HCT116 (cell line): ENCODE measurements at regions not wholly inside any gene's neighbourhood (a gene's known extent, or its start where the extent isn't known, plus 50 kb on each side); places are given as distances from the start of the nearest gene placed in this dataset.

ENCODE experiments used
- ATAC-seq: fragments of 200-7000 bp; cut with Tn5 transposase; 2 replicates; pipeline ENCODE4 v1.9.1; 2020; ENCODE audit warnings: mild to moderate bottlenecking, moderate library complexity
- BruUV-seq: library from RNA; stranded (reverse); fragments of 400-500 nt; replicated peaks from 2 replicates; lab custom pipeline; 2021; lab: Mats Ljungman, UMichigan
- CTCF ChIA-PET: fragments of 300-600 bp; sonication (Branson Sonifier 250); formaldehyde crosslinking; loops from one replicate; lab custom pipeline; 2021; ENCODE audit warnings: antibody characterized with exemption; lab: Charles Lee
- POLR2A ChIA-PET: fragments of 300-600, 350-600 bp; sonication (Branson Sonifier 250); formaldehyde crosslinking; loops from one replicate; lab custom pipeline; 2021; ENCODE audit warnings: antibody characterized with exemption; lab: Charles Lee
- RAD21 ChIA-PET, 2 experiments: fragments of 300-600 bp; sonication (Branson Sonifier 250); formaldehyde crosslinking; loops; one replicate each; lab custom pipeline; 2023; ENCODE audit warnings: low total read pairs in 2 of 2; ENCODE audit not compliant: uncharacterized antibody in 2 of 2, unreplicated experiment in 2 of 2, low non-redundant PET in 1 of 2; lab: Charles Lee
- DNase-seq: peaks from one replicate; pipeline ENCODE4 v3.0.0-alpha.2; 2010; ENCODE audit warnings: low read depth, low spot score
- H2AFZ ChIP-seq: fragments of 200-600 bp; shearing (Covaris generic), sonication (generic); 2 replicates; pipeline ENCODE4 v1.6.1; 2017; ENCODE audit warnings: low read depth, mixed run types, mixed read lengths, antibody characterized with exemption, low read length; ENCODE audit not compliant: poor library complexity, severe bottlenecking
- H3K27ac ChIP-seq: 2 replicates; pipeline ENCODE4 v1.5.1; 2012; ENCODE audit warnings: low read depth, low read length
- H3K27me3 ChIP-seq: fragments of 200-600 bp; sonication (generic); 2 replicates; pipeline ENCODE4 v1.6.1; 2016; ENCODE audit warnings: mixed run types, low read length, mixed read lengths; ENCODE audit not compliant: insufficient read depth
- H3K36me3 ChIP-seq, 2 experiments: fragments of 200-500 bp in 1 of 2; fragments of 200-600 bp in 1 of 2; sonication (Bioruptor generic) in 1 of 2; sonication (generic) in 1 of 2; 2 replicates each; pipeline versions ENCODE4 v1.5.1 to v1.6.1; 2014 to 2016; ENCODE audit warnings: low read length in 2 of 2, inconsistent platforms in 1 of 2, mixed read lengths in 1 of 2, mixed run types in 1 of 2; ENCODE audit not compliant: insufficient read depth in 2 of 2, control insufficient read depth in 1 of 2
- H3K4me1 ChIP-seq, 2 experiments: fragments of 200-600 bp in 1 of 2; sonication (generic) in 1 of 2; 2 replicates each; pipeline versions ENCODE4 v1.5.1 to v1.6.1; 2012 to 2017; ENCODE audit warnings: low read length in 2 of 2, inconsistent platforms in 1 of 2, mild to moderate bottlenecking in 1 of 2, mixed read lengths in 1 of 2, mixed run types in 1 of 2, moderate library complexity in 1 of 2; ENCODE audit not compliant: insufficient read depth in 2 of 2, control insufficient read depth in 1 of 2
- H3K4me2 ChIP-seq: fragments of 200-600 bp; sonication (generic); 2 replicates; pipeline ENCODE4 v1.6.1; 2017; ENCODE audit warnings: mixed run types, low read length, mixed read lengths
- H3K4me3 ChIP-seq, 2 experiments: fragments of 200-600 bp in 1 of 2; sonication (generic) in 1 of 2; replicated peaks in 1 of 2; 2 replicates each; pipeline ENCODE4 v1.5.1; 2011 to 2016; ENCODE audit warnings: low read length in 2 of 2, control low read depth in 1 of 2, low read depth in 1 of 2, mild to moderate bottlenecking in 1 of 2, mixed read lengths in 1 of 2, mixed run types in 1 of 2
- H3K79me2 ChIP-seq: fragments of 200-600 bp; sonication (generic); 2 replicates; pipeline ENCODE4 v1.6.1; 2017; ENCODE audit warnings: mild to moderate bottlenecking, mixed run types, low read length, moderate library complexity, mixed read lengths; ENCODE audit not compliant: insufficient read depth
- H3K9ac ChIP-seq: fragments of 200-600 bp; sonication (generic); 2 replicates; pipeline ENCODE4 v1.6.1; 2016; ENCODE audit warnings: low read length, mixed read lengths
- H3K9me2 ChIP-seq: fragments of 200-600 bp; sonication (generic), shearing (Covaris generic); 2 replicates; pipeline ENCODE4 v1.6.1; 2017; ENCODE audit warnings: mixed run types, mild to moderate bottlenecking, moderate library complexity; ENCODE audit not compliant: insufficient read depth
- H3K9me3 ChIP-seq, 2 experiments: fragments of 200-500 bp in 1 of 2; fragments of 200-600 bp in 1 of 2; sonication (Bioruptor generic) in 1 of 2; sonication (generic) in 1 of 2; 2 replicates each; pipeline ENCODE4 v1.6.1; 2014 to 2017; ENCODE audit warnings: low read length in 2 of 2, mixed read lengths in 2 of 2, inconsistent platforms in 1 of 2, low read depth in 1 of 2, mild to moderate bottlenecking in 1 of 2, mixed run types in 1 of 2, moderate library complexity in 1 of 2; ENCODE audit not compliant: control insufficient read depth in 1 of 2, insufficient read depth in 1 of 2
- H4K20me1 ChIP-seq: fragments of 200-600 bp; sonication (generic), shearing (Covaris generic); 2 replicates; pipeline ENCODE4 v1.6.1; 2017; ENCODE audit warnings: mixed run types, mild to moderate bottlenecking, moderate library complexity; ENCODE audit not compliant: insufficient read depth
- ATF3 ChIP-seq: IDR thresholded peaks from 2 replicates; pipeline ENCODE4 v1.6.1; 2012
- CBX3 ChIP-seq: IDR thresholded peaks from 2 replicates; pipeline ENCODE4 v1.6.1; 2012; ENCODE audit warnings: low read depth
- CEBPB ChIP-seq: IDR thresholded peaks from 2 replicates; pipeline ENCODE4 v1.6.1; 2012; ENCODE audit warnings: low read depth
- EGR1 ChIP-seq: IDR thresholded peaks from 2 replicates; pipeline ENCODE4 v1.6.1; 2012; ENCODE audit warnings: low read depth
- ELF1 ChIP-seq: IDR thresholded peaks from 2 replicates; pipeline ENCODE4 v1.6.1; 2012; ENCODE audit warnings: low read depth, borderline replicate concordance
- EZH2phosphoT487 ChIP-seq: fragments of 200-600 bp; IDR thresholded peaks from 2 replicates; pipeline ENCODE4 v1.6.1; 2018; ENCODE audit warnings: antibody characterized with exemption, borderline replicate concordance
- JUND ChIP-seq: IDR thresholded peaks from 2 replicates; pipeline ENCODE4 v1.6.1; 2012
- MAX ChIP-seq: IDR thresholded peaks from 2 replicates; pipeline ENCODE4 v1.6.1; 2012
- POLR2A ChIP-seq: IDR thresholded peaks from 2 replicates; pipeline ENCODE4 v1.7.0; 2011; ENCODE audit warnings: borderline replicate concordance; ENCODE audit not compliant: insufficient read depth, insufficient read length; ENCODE audit errors: extremely low read depth
- POLR2AphosphoS5 ChIP-seq: IDR thresholded peaks from 2 replicates; pipeline ENCODE4 v1.6.1; 2011; ENCODE audit warnings: mild to moderate bottlenecking, low read depth, low read length, moderate library complexity
- RAD21 ChIP-seq: IDR thresholded peaks from 2 replicates; pipeline ENCODE4 v1.6.1; 2012; ENCODE audit warnings: low read depth, mild to moderate bottlenecking
- SIN3A ChIP-seq: IDR thresholded peaks from 2 replicates; pipeline ENCODE4 v1.6.1; 2012; ENCODE audit warnings: low read depth
- SP1 ChIP-seq: IDR thresholded peaks from 2 replicates; pipeline ENCODE4 v1.6.1; 2012; ENCODE audit warnings: low read depth
- SRF ChIP-seq: IDR thresholded peaks from 2 replicates; pipeline ENCODE4 v1.6.1; 2012; ENCODE audit warnings: low read depth
- TCF7L2 ChIP-seq: IDR thresholded peaks from 2 replicates; pipeline ENCODE4 v1.7.0; 2011; ENCODE audit warnings: borderline replicate concordance, inconsistent platforms; ENCODE audit not compliant: insufficient read depth, insufficient read length; ENCODE audit errors: extremely low read depth
- YY1 ChIP-seq: IDR thresholded peaks from 2 replicates; pipeline ENCODE4 v1.6.1; 2011; ENCODE audit warnings: low read length, low read depth, moderate library complexity, mild to moderate bottlenecking; ENCODE audit not compliant: insufficient replicate concordance; ENCODE audit errors: extremely low read depth
- ZNF274 ChIP-seq: fragments of 200-500 bp; sonication (Bioruptor generic); IDR thresholded peaks from 2 replicates; pipeline ENCODE4 v1.6.1; 2014; ENCODE audit warnings: mild to moderate bottlenecking, low read depth, low read length, inconsistent platforms
- intact Hi-C: fragments of 100-400 bp; cut with micrococcal nuclease; formaldehyde crosslinking; loops from 2 replicates; pipeline ENCODE4 v1.10.0; 2022
- TF ChIP-seq, protein P1 (sequence below): IDR thresholded peaks from 2 replicates; pipeline ENCODE4 v1.6.1; 2011; ENCODE audit warnings: mild to moderate bottlenecking, low read length, moderate library complexity; ENCODE audit not compliant: insufficient replicate concordance; ENCODE audit errors: extremely low read depth

DNA sequence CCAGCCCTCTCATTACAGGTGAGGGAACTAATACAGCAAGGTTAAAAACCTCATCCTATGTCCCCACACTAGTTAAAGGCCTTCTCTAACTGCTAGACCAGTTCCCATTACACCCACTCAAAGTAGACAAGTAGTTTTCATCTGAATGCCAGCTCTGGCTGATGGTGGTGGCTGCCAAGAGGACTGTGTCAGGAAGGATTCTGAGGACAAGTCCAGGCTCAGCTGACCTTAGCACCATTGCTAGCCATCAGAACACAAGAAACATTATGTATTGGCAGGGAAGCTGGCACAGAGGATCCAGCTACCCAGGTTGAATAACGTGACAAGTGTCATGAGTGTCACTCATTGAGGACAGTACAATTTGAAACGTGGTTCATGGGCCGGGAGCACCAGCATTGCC is 163.4 kb downstream of the HSD17B3 start:
- intact Hi-C loops = no loop called here
- no peak overlapping the region for H3K4me3 ChIP-seq
- TF ChIP-seq, protein P1, sequence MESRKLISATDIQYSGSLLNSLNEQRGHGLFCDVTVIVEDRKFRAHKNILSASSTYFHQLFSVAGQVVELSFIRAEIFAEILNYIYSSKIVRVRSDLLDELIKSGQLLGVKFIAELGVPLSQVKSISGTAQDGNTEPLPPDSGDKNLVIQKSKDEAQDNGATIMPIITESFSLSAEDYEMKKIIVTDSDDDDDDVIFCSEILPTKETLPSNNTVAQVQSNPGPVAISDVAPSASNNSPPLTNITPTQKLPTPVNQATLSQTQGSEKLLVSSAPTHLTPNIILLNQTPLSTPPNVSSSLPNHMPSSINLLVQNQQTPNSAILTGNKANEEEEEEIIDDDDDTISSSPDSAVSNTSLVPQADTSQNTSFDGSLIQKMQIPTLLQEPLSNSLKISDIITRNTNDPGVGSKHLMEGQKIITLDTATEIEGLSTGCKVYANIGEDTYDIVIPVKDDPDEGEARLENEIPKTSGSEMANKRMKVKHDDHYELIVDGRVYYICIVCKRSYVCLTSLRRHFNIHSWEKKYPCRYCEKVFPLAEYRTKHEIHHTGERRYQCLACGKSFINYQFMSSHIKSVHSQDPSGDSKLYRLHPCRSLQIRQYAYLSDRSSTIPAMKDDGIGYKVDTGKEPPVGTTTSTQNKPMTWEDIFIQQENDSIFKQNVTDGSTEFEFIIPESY = no peak
- TF ChIP-seq MAX = no peak
- TF ChIP-seq ZNF274 = no peak
- no peak for TF ChIP-seq POLR2AphosphoS5
- no peak for TF ChIP-seq CEBPB
- no peak for TF ChIP-seq ELF1
- TF ChIP-seq POLR2A = no peak
- no peak for TF ChIP-seq SRF
- no peak for TF ChIP-seq SIN3A
- no peak for TF ChIP-seq TCF7L2
- no peak for TF ChIP-seq ATF3
- TF ChIP-seq CBX3 = no peak
- no peak for TF ChIP-seq EGR1
- no peak for TF ChIP-seq YY1
- no peak for TF ChIP-seq EZH2phosphoT487
- TF ChIP-seq RAD21 = no peak
- TF ChIP-seq SP1 = no peak
- TF ChIP-seq JUND = no peak
- ATAC-seq = no peak
- CTCF ChIA-PET = no interaction called here
- no peaks in the 10 kb centered on the region for H3K9me2 ChIP-seq
- H3K9me3 ChIP-seq = no peaks in the 10 kb centered on the region
- no peak overlapping the region for H3K4me2 ChIP-seq
- no peaks in the 10 kb centered on the region for H3K79me2 ChIP-seq
- H3K36me3 ChIP-seq = no peaks in the 10 kb centered on the region
- DNase-seq = no peak
- no peak overlapping the region for H3K27ac ChIP-seq
- H4K20me1 ChIP-seq = no peaks in the 10 kb centered on the region
- no peaks in the 10 kb centered on the region for H3K4me1 ChIP-seq
- RAD21 ChIA-PET = no interaction called here
- no peak overlapping the region for H2AFZ ChIP-seq
- no peaks in the 10 kb centered on the region for H3K27me3 ChIP-seq
- H3K9ac ChIP-seq = no peak overlapping the region
- no TSS peak for BruUV-seq
- POLR2A ChIA-PET = interaction anchor here (0.5 kb wide), 1 partner anchor 33 kb away, joined by 3 read pairs; no protein-coding TSS in a partner anchor
